Smooth muscle cell (in vitro differentiated cells): ENCODE measurements at regions not wholly inside any gene's neighbourhood (a gene's known extent, or its start where the extent isn't known, plus 50 kb on each side); places are given as distances from the start of the nearest gene placed in this dataset. TPM values are rescaled to one million over a fixed set of nuclear protein-coding genes. Genes with fewer than 3 reads are reported as not detected.

Source experiments
- DNase-seq: peaks from one replicate; lab custom pipeline; 2025; ENCODE audit not compliant: unreplicated experiment; lab: John Stamatoyannopoulos, UW
- H2AFZ ChIP-seq: fragments of 200-600 bp; sonication (generic); 2 replicates; pipeline ENCODE4 v1.6.0; 2016; ENCODE audit warnings: antibody characterized with exemption, low read depth, mild to moderate bottlenecking
- H3F3A ChIP-seq: fragments of 200-600 bp; sonication (generic); 2 replicates; pipeline ENCODE4 v1.6.0; 2017; ENCODE audit warnings: antibody characterized with exemption, low read depth
- H3K27ac ChIP-seq: fragments of 200-600 bp; sonication (generic); 2 replicates; pipeline ENCODE4 v1.5.1; 2016; ENCODE audit warnings: low read depth, mild to moderate bottlenecking
- H3K27me3 ChIP-seq: fragments of 200-600 bp; sonication (generic); 2 replicates; pipeline ENCODE4 v1.6.1; 2016; ENCODE audit warnings: low read depth, mild to moderate bottlenecking
- H3K36me3 ChIP-seq: fragments of 200-600 bp; sonication (generic); 2 replicates; pipeline ENCODE4 v1.5.1; 2016; ENCODE audit warnings: low read depth
- H3K4me1 ChIP-seq: fragments of 200-600 bp; sonication (generic); 2 replicates; pipeline ENCODE4 v1.5.1; 2016; ENCODE audit warnings: low read depth
- H3K4me2 ChIP-seq: fragments of 200-600 bp; sonication (generic); 2 replicates; pipeline ENCODE4 v1.6.0; 2016; ENCODE audit warnings: mild to moderate bottlenecking
- H3K4me3 ChIP-seq: fragments of 200-600 bp; sonication (generic); 2 replicates; pipeline ENCODE4 v1.5.1; 2016; ENCODE audit warnings: mild to moderate bottlenecking
- H3K79me2 ChIP-seq: fragments of 200-600 bp; sonication (generic); 2 replicates; pipeline ENCODE4 v1.6.0; 2016; ENCODE audit warnings: low read depth, mild to moderate bottlenecking
- H3K9ac ChIP-seq: fragments of 200-600 bp; sonication (generic); 2 replicates; pipeline ENCODE4 v1.6.0; 2016; ENCODE audit warnings: low read depth
- H3K9me3 ChIP-seq: fragments of 200-600 bp; sonication (generic); replicated peaks from 2 replicates; pipeline ENCODE4 v1.5.1; 2016; ENCODE audit warnings: low read depth
- H4K20me1 ChIP-seq: fragments of 200-600 bp; sonication (generic); 2 replicates; pipeline ENCODE4 v1.6.0; 2016; ENCODE audit warnings: low read depth
- WGBS: methylation state at CpG from one replicate; pipeline ENCODE4 v1.1.7; 2016; ENCODE audit warnings: low lambda C conversion rate; 5-methylcytosine and 5-hydroxymethylcytosine counted together
- small RNA-seq: library from RNA; depleted of rRNA; stranded (forward); fragments of <200 nt; gene quantifications from one replicate; pipeline ENCODE3, GENCODE V24; 2014
- TF ChIP-seq, protein P1 (sequence below): fragments of 200-600 bp; sonication (generic); IDR thresholded peaks from 2 replicates; pipeline ENCODE4 v1.5.1; 2017; ENCODE audit warnings: borderline replicate concordance, mild to moderate bottlenecking, antibody characterized with exemption; ENCODE audit not compliant: insufficient read depth, poor library complexity, severe bottlenecking

- Histone ChIP-seq H3K4me3 (no peak overlapping the region), H3K9ac (no peak overlapping the region), H3K27ac (no peak overlapping the region), H4K20me1 (no peaks in the 10 kb centered on the region), H3K27me3 (peaks cover 2% of the 10 kb centered on the region), H3F3A (no peaks in the 10 kb centered on the region), H3K79me2 (no peaks in the 10 kb centered on the region), H3K4me2 (no peak overlapping the region), H3K36me3 (no peaks in the 10 kb centered on the region), H3K9me3 (no peaks in the 10 kb centered on the region), H3K4me1 (no peaks in the 10 kb centered on the region), H2AFZ (no peak overlapping the region)
- no peak for DNase-seq
- 95% methylated on average over 1 of the region's 1 CpG for WGBS
- TF ChIP-seq, protein P1, sequence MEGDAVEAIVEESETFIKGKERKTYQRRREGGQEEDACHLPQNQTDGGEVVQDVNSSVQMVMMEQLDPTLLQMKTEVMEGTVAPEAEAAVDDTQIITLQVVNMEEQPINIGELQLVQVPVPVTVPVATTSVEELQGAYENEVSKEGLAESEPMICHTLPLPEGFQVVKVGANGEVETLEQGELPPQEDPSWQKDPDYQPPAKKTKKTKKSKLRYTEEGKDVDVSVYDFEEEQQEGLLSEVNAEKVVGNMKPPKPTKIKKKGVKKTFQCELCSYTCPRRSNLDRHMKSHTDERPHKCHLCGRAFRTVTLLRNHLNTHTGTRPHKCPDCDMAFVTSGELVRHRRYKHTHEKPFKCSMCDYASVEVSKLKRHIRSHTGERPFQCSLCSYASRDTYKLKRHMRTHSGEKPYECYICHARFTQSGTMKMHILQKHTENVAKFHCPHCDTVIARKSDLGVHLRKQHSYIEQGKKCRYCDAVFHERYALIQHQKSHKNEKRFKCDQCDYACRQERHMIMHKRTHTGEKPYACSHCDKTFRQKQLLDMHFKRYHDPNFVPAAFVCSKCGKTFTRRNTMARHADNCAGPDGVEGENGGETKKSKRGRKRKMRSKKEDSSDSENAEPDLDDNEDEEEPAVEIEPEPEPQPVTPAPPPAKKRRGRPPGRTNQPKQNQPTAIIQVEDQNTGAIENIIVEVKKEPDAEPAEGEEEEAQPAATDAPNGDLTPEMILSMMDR: no peak
Observed at GRCh38 chr5:24712047-24712446, 67.3 kb upstream of the CDH10 start.

DNA sequence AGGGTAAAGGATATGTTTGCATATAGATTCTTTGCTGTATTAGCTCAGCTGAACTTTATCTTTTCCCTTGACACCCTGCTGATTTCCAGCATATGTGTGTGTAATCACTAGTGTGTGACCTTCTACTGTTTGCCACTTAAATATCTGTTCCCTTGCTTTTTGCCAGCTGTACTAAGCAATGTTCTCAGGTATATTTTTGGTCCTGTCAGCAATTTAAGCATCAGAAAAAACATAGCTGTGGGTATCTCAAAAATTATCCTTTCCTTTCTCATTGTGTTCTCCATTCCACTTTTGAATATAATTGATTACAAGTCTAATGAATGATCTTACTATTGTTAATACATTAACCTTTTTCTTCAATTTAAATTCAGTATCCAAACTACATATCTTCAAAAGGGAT lies 59.2 kb upstream of the CDH10 start:
- Histone ChIP-seq H4K20me1 (no peaks in the 10 kb centered on the region), H3K9ac (no peak overlapping the region), H3K27me3 (no peaks in the 10 kb centered on the region), H3K79me2 (no peaks in the 10 kb centered on the region), H2AFZ (no peak overlapping the region), H3K4me2 (no peak overlapping the region), H3K27ac (no peak overlapping the region), H3K9me3 (no peaks in the 10 kb centered on the region), H3F3A (no peaks in the 10 kb centered on the region), H3K4me1 (no peaks in the 10 kb centered on the region), H3K4me3 (no peak overlapping the region), H3K36me3 (no peaks in the 10 kb centered on the region)
- TF ChIP-seq, protein P1: no peak
- DNase-seq: no peak

Small RNAs in the stretch of these regions (small RNA-seq; reads per million reads assigned to genes)
- not detected for gene AC022140.2
- not detected for gene AC106754.2
- not detected for gene BTG4P1
- not detected for gene RF00019
- gene RF00070: not detected
- gene RNU6-374P: not detected
